Spleen (tissue), 11 donors: ENCODE measurements at regions not wholly inside any gene's neighbourhood (a gene's known extent, or its start where the extent isn't known, plus 50 kb on each side); places are given as distances from the start of the nearest gene placed in this dataset.

Source experiments
- DNase-seq: peaks from one replicate; pipeline ENCODE4 v3.0.0-alpha.2; 2020
- H3K27ac ChIP-seq, 8 donors: fragments of 200-600 bp; sonication (generic) in 7 of 8; 1 replicate in 4 of 8; 2 replicates in 4 of 8; pipeline versions ENCODE4 v1.5.0 to v1.8.0; 2016 to 2021; ENCODE audit warnings: inconsistent platforms in 4 of 8, mild to moderate bottlenecking in 4 of 8, moderate library complexity in 1 of 8
- H3K27me3 ChIP-seq, 7 donors: fragments of 200-600 bp; sonication (generic) in 6 of 7; replicated peaks in 1 of 7; 1 replicate in 4 of 7; 2 replicates in 3 of 7; pipeline versions ENCODE4 v1.5.0 to v1.8.0; 2016 to 2021; ENCODE audit warnings: inconsistent platforms in 3 of 7, mild to moderate bottlenecking in 1 of 7
- H3K36me3 ChIP-seq, 6 donors: fragments of 200-600 bp; sonication (generic) in 5 of 6; 1 replicate in 4 of 6; 2 replicates in 2 of 6; pipeline versions ENCODE4 v1.5.0 to v1.8.0; 2016 to 2021; ENCODE audit warnings: inconsistent platforms in 2 of 6
- H3K4me1 ChIP-seq, 6 donors: fragments of 200-600 bp; sonication (generic) in 5 of 6; 1 replicate in 3 of 6; 2 replicates in 3 of 6; pipeline versions ENCODE4 v1.5.0 to v1.8.0; 2016 to 2021; ENCODE audit warnings: inconsistent platforms in 3 of 6
- H3K4me3 ChIP-seq, 8 donors: fragments of 200-600 bp; sonication (generic) in 7 of 8; 1 replicate in 4 of 8; 2 replicates in 4 of 8; pipeline versions ENCODE4 v1.5.0 to v1.8.0; 2016 to 2021; ENCODE audit warnings: inconsistent platforms in 4 of 8, mild to moderate bottlenecking in 4 of 8, moderate library complexity in 2 of 8
- H3K9me3 ChIP-seq, 8 donors: fragments of 200-600 bp; sonication (generic) in 7 of 8; 1 replicate in 4 of 8; 2 replicates in 4 of 8; pipeline versions ENCODE4 v1.5.0 to v1.8.0; 2016 to 2021; ENCODE audit warnings: inconsistent platforms in 4 of 8
- POLR2A ChIP-seq, 3 donors: fragments of 450-650 bp; IDR thresholded peaks; one replicate each; pipeline ENCODE4 v1.5.1; 2017; ENCODE audit warnings: antibody characterized with exemption in 3 of 3, mild to moderate bottlenecking in 1 of 3
- POLR2AphosphoS5 ChIP-seq, 3 donors: sonication (generic); formaldehyde crosslinking; IDR thresholded peaks; one replicate each; pipeline ENCODE4 v1.5.1; 2017; ENCODE audit warnings: antibody characterized with exemption in 3 of 3
- WGBS, 5 donors: extraction: QIAGEN DNeasy Blood & Tissue Kit in 3 of 5; methylation state at CpG; one replicate each; pipeline versions ENCODE4 v1.1.5 to v1.1.7; 2013 to 2018; 5-methylcytosine and 5-hydroxymethylcytosine counted together
- intact Hi-C: fragments of 100-400 bp; cut with DNase I; formaldehyde crosslinking; loops from one replicate; pipeline ENCODE4 v1.15.0; 2023; ENCODE audit warnings: low total_unique reads
- TF ChIP-seq, protein P1 (sequence below), 11 experiments: fragments of 200-600 bp in 7 of 11; fragments of 450-650 bp in 4 of 11; sonication (generic) in 4 of 11; IDR thresholded peaks in 8 of 11; conservative IDR thresholded peaks in 3 of 11; 1 replicate in 7 of 11; 2 replicates in 4 of 11; pipeline versions ENCODE4 v1.4.0 to v1.8.0; 2016 to 2021; ENCODE audit warnings: antibody characterized with exemption in 11 of 11, inconsistent platforms in 4 of 11, mild to moderate bottlenecking in 1 of 11
- donor health status: healthy with polysubstance abuse.
- donor health status: DM: no; HTN: no; CAD: no; lungs with moderate emphysema.
- donor health status: DM: no; HTN: no; CAD: no.
- donor health status: Bipolar disorder and iron deficiency.
- donor health status: healthy.
- donor health status: DM: no; HTN: no; CAD: no.
- donor health status: DM: yes; HTN: yes; CAD: no.

DNA sequence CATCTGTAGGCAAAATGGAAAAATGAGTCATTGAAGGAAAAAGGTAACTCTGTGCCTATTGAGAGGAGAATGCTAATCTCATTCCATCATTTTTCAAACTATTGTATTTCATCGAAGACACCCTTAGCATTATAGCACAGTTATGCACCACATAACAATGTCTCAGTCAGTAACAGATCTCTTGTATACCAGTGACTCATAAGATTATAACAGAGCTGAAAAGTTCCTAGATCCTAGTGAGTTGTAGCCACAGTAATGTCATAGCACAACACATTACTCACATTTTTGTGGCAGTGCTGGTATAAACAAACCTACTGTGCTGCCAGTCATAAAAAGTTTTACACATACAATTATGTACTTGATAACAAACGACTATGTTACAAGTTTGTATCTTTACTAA is 1077.6 kb downstream of the DIAPH3 start:
- no peak for DNase-seq
- H3K4me1 ChIP-seq = no peaks in the 10 kb centered on the region
- TF ChIP-seq POLR2AphosphoS5 (IDR thresholded peaks at IDR 0.05) = no peak
- TF ChIP-seq POLR2A (IDR thresholded peaks at IDR 0.05) = no peak
- TF ChIP-seq, protein P1, sequence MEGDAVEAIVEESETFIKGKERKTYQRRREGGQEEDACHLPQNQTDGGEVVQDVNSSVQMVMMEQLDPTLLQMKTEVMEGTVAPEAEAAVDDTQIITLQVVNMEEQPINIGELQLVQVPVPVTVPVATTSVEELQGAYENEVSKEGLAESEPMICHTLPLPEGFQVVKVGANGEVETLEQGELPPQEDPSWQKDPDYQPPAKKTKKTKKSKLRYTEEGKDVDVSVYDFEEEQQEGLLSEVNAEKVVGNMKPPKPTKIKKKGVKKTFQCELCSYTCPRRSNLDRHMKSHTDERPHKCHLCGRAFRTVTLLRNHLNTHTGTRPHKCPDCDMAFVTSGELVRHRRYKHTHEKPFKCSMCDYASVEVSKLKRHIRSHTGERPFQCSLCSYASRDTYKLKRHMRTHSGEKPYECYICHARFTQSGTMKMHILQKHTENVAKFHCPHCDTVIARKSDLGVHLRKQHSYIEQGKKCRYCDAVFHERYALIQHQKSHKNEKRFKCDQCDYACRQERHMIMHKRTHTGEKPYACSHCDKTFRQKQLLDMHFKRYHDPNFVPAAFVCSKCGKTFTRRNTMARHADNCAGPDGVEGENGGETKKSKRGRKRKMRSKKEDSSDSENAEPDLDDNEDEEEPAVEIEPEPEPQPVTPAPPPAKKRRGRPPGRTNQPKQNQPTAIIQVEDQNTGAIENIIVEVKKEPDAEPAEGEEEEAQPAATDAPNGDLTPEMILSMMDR (IDR thresholded peaks at IDR 0.05 in 8 of 11, conservative IDR thresholded peaks at IDR 0.05 in 3 of 11) = no peak
- no peak overlapping the region for H3K27ac ChIP-seq
- H3K4me3 ChIP-seq = no peak overlapping the region
- H3K9me3 ChIP-seq = peaks cover 0 to 13% (median 6%) of the 10 kb centered on the region in 8 donors
- intact Hi-C loops = no loop called here
- no peaks in the 10 kb centered on the region for H3K36me3 ChIP-seq
- H3K27me3 ChIP-seq = no peaks in the 10 kb centered on the region
- WGBS, 5 donors = 70 to 86% (median 75%) methylated on average over 2 of the region's 2 CpGs

DNA sequence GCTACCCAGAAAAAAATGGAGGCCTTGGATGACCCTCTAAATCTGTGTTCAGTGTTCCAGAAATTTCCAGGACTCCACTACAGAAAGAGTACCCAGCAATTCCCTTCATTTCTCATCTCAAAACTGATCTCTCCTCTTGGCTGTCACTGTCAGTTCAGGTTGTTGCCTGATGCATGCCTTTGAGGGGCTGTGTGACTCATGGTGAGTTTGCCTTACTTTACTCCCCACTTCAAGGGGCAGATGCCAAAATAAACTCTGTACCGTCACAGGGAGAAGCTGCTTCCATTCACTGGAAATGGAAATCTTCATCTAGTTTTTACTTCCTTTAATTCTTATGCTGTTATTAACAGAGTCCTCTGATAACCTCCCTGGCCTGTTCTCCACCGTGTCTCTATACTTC is 1075.0 kb downstream of the DIAPH3 start:
- Histone ChIP-seq H3K4me3 (no peak overlapping the region), H3K27ac (no peak overlapping the region), H3K9me3 (peaks cover 0 to 13% (median 6%) of the 10 kb centered on the region in 8 donors), H3K36me3 (no peaks in the 10 kb centered on the region), H3K4me1 (no peaks in the 10 kb centered on the region), H3K27me3 (no peaks in the 10 kb centered on the region)
- WGBS, 5 donors = 56 to 66% (median 61%) methylated on average over 2 of the region's 2 CpGs
- intact Hi-C loops = no loop called here
- DNase-seq = no peak
- TF ChIP-seq POLR2A (IDR thresholded peaks at IDR 0.05) = no peak
- no peak for TF ChIP-seq POLR2AphosphoS5 (IDR thresholded peaks at IDR 0.05)
- TF ChIP-seq, protein P1 (IDR thresholded peaks at IDR 0.05 in 8 of 11, conservative IDR thresholded peaks at IDR 0.05 in 3 of 11) = no peak

DNA sequence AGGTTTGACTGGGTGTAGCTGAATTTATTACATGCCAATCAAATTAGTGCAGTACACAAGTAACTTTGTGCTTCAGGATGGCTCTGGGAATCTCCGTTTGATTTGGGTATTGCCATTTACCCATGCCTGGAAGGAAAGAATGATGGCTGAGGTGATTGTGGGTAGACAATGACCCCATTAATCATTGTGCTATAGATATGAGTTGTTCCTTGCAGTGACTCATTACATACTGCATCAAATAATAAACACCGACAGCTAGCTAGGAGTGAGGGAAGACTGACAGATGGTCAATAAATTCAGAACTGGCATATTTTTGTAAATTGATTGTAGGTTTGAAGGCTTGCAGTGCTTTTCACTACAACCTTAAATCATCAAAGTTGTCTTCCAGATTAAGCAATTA is 1069.5 kb downstream of the DIAPH3 start:
- H3K9me3 ChIP-seq = peaks cover 0 to 9% (median 0%) of the 10 kb centered on the region in 8 donors
- no peak overlapping the region for H3K4me3 ChIP-seq
- no peak overlapping the region for H3K27ac ChIP-seq
- H3K27me3 ChIP-seq = no peaks in the 10 kb centered on the region
- 78 to 86% (median 83%) methylated on average over 2 of the region's 2 CpGs for WGBS, 5 donors
- intact Hi-C loops = no loop called here
- H3K4me1 ChIP-seq = no peaks in the 10 kb centered on the region
- no peak for DNase-seq
- no peak for TF ChIP-seq POLR2AphosphoS5 (IDR thresholded peaks at IDR 0.05)
- TF ChIP-seq, protein P1 (IDR thresholded peaks at IDR 0.05 in 8 of 11, conservative IDR thresholded peaks at IDR 0.05 in 3 of 11) = no peak
- no peak for TF ChIP-seq POLR2A (IDR thresholded peaks at IDR 0.05)
- H3K36me3 ChIP-seq = no peaks in the 10 kb centered on the region

DNA sequence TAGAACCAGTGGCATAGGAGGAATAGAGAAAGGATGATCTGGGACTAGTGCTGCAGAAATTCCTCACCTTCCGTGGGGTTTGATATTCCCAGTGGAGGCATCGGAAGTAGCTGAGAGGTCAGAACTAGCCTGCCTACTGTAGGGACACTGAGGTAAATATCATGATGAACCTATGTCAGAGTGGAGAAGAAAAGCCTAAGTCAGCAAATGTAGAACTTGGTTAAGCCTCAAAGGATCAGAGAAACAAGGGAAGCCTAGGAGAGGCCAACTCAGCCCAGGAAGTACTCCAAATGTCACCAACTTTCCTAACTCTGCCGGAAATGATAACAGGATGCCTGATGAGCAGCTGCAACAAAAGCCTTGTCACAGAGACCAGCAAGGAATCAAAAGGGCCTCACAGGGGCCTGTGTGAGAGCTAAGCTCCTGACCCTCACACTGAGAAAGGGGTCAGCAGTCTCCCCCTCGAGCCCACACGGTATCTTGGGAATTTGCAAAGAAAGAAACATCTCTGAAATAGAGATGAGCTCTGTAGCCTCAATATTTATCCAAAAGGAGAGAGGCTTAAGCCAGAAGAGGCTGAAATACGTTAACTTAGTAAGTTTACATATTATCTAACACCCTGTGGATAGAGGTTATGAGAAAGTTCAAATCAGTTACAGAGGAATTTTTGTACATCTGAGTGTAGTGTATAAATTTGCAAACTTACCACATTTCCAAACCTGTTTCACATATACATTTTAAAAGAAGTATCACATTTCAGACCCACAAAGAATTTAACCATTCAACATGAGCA is 1064.3 kb downstream of the DIAPH3 start:
- Histone ChIP-seq H3K9me3 (peaks cover 0 to 9% (median 0%) of the 10 kb centered on the region in 8 donors), H3K27ac (no peak overlapping the region), H3K4me3 (no peak overlapping the region), H3K36me3 (no peaks in the 10 kb centered on the region), H3K4me1 (no peaks in the 10 kb centered on the region), H3K27me3 (no peaks in the 10 kb centered on the region)
- 66 to 78% (median 70%) methylated on average over 6 of the region's 6 CpGs for WGBS, 5 donors
- TF ChIP-seq POLR2AphosphoS5 (IDR thresholded peaks at IDR 0.05) (peak in 1 of 3 donors; percentile 7), POLR2A (IDR thresholded peaks at IDR 0.05) (no peak)
- intact Hi-C loops = no loop called here
- no peak for DNase-seq
